Type B pancreatic cell (in vitro differentiated cells): ENCODE measurements at regions not wholly inside any gene's neighbourhood (a gene's known extent, or its start where the extent isn't known, plus 50 kb on each side); places are given as distances from the start of the nearest gene placed in this dataset.
A peak's percentile ranks its signal among the peaks of the same experiment; 100 is the strongest.
"Not testable (repeated sequence)": the region's sequence is repeated elsewhere in the genome, so short reads cannot be mapped to it uniquely, and the experiment has no call there.

Experiments
- DNase-seq: peaks from one replicate; pipeline ENCODE4 v3.0.0; 2021; ENCODE audit warnings: mixed read lengths; ENCODE audit not compliant: unreplicated experiment; ENCODE audit errors: extremely low spot score
- H3K27ac Mint-ChIP-seq: 2 replicates; pipeline ENCODE4 v1.8.0; 2021; ENCODE audit warnings: mild to moderate bottlenecking, mixed read lengths
- H3K27me3 Mint-ChIP-seq: 2 replicates; pipeline ENCODE4 v1.8.0; 2021; ENCODE audit warnings: mixed read lengths
- H3K36me3 Mint-ChIP-seq: 2 replicates; pipeline ENCODE4 v1.8.0; 2021; ENCODE audit warnings: mixed read lengths
- H3K4me1 Mint-ChIP-seq: one replicate; pipeline ENCODE4 v1.8.0; 2021; ENCODE audit warnings: mixed read lengths; ENCODE audit not compliant: unreplicated experiment
- H3K4me3 Mint-ChIP-seq: 2 replicates; pipeline ENCODE4 v1.8.0; 2021; ENCODE audit warnings: mild to moderate bottlenecking, mixed read lengths
- H3K9me3 Mint-ChIP-seq: 2 replicates; pipeline ENCODE4 v1.8.0; 2021; ENCODE audit warnings: mixed read lengths
- CTCF ChIP-seq: fragments of 200-600 bp; sonication (generic); conservative IDR thresholded peaks from 2 replicates; pipeline ENCODE4 v1.5.0; 2021; ENCODE audit warnings: antibody characterized with exemption, mild to moderate bottlenecking

- H3K9me3 Mint-ChIP-seq: no peaks in the 10 kb centered on the region
- TF ChIP-seq CTCF: no peak
- no peak for DNase-seq
- H3K27ac Mint-ChIP-seq: no peak overlapping the region
- H3K4me3 Mint-ChIP-seq: no peak overlapping the region
- no peaks in the 10 kb centered on the region for H3K36me3 Mint-ChIP-seq
- H3K4me1 Mint-ChIP-seq: no peaks in the 10 kb centered on the region
- no peaks in the 10 kb centered on the region for H3K27me3 Mint-ChIP-seq
Observed at GRCh38 chrX:17968367-17968766, 107.3 kb upstream of the RAI2 start.

DNA sequence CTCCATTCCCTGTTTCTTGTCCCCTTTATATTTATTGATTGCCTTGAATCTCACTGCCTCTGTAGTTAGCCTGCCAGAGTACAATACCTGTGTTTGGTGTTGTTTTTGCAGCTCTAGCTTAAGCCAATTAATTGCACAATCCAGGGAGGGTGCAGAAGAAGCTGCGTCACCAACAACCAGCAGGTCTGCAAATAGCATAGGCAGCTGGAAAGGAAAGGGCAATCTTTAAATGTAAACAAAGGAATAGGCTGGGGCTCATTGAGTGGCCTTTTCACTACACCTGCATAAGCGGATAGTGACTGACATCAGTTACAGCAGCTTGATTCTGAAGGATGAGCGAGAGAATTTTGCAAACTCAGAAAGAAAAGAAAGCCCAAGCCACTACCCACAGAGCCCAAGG, 106.8 kb upstream of the RAI2 start:
- DNase-seq: no peak
- TF ChIP-seq CTCF: no peak
- Mint-ChIP-seq H3K27ac (peak overlapping the region; percentile 28), H3K4me1 (no peaks in the 10 kb centered on the region), H3K4me3 (no peak overlapping the region), H3K36me3 (no peaks in the 10 kb centered on the region), H3K9me3 (no peaks in the 10 kb centered on the region), H3K27me3 (no peaks in the 10 kb centered on the region)

DNA sequence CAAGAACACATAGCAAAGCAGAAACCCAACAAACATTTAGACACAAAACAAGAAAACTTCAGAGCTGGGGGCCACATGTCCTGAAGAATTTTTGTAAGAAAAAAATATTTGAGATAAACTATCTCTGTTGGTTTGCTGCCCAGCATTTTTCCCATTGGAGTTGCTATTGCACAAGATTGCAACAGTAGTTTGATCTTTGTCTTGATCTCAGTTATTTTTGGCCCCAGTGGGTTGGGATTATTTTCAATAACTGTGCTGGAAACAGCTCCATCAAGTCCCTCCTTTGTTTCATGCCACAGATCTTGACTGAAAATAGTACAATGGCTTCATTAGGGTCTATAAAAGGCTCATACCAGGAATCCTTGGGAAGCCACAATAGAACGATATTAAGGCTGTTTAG, 103.8 kb upstream of the RAI2 start:
- no peak overlapping the region for H3K27ac Mint-ChIP-seq
- no peaks in the 10 kb centered on the region for H3K27me3 Mint-ChIP-seq
- no peaks in the 10 kb centered on the region for H3K4me1 Mint-ChIP-seq
- H3K4me3 Mint-ChIP-seq: no peak overlapping the region
- no peak for DNase-seq
- no peaks in the 10 kb centered on the region for H3K9me3 Mint-ChIP-seq
- H3K36me3 Mint-ChIP-seq: no peaks in the 10 kb centered on the region
- TF ChIP-seq CTCF: no peak

GRCh38 chrX:17960891-17961290, 99.8 kb upstream of the RAI2 start:
- DNase-seq: no peak
- Mint-ChIP-seq H3K4me3 (no peak overlapping the region), H3K36me3 (no peaks in the 10 kb centered on the region), H3K27ac (no peak overlapping the region), H3K9me3 (no peaks in the 10 kb centered on the region), H3K4me1 (no peaks in the 10 kb centered on the region), H3K27me3 (no peaks in the 10 kb centered on the region)
- TF ChIP-seq CTCF: no peak

DNA sequence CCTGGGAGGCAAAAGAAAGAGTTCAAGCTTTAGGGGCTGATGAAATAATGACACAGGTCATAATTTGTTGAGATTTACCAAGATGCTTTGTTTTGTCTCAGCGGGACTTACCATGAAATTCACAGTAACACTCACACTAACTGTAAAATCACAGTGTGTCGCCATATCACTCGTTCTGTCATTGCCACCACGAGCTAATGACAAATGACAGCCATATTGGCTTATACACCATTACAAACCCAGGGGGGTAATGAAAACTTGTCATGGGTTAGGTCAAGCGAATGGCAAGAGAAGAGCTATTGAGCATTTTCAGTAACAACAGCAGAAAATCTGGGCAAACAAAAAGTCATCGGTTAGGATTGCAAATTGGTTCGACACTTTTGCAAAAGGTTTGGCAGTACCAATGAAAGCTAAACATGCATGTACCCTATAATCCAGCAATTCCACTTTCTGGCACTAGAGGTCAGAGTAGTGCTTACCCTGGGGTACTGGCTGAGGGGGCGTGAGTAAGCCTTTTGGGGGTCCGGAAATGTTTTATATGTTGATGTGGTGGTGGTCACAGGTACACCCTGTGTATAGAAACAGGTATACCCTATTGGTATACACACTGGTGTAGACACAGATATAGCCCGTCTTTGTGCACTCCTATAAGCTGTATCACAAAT, 83.9 kb upstream of the RAI2 start:
- no peak for DNase-seq
- Mint-ChIP-seq H3K27me3 (no peaks in the 10 kb centered on the region), H3K4me3 (no peak overlapping the region), H3K27ac (no peak overlapping the region), H3K4me1 (peaks cover 3% of the 10 kb centered on the region), H3K36me3 (peaks cover 8% of the 10 kb centered on the region), H3K9me3 (peaks cover 3% of the 10 kb centered on the region)
- TF ChIP-seq CTCF: peak; percentile 72

- not testable (repeated sequence) for H3K4me1 Mint-ChIP-seq, DNase-seq, H3K27ac Mint-ChIP-seq, H3K9me3 Mint-ChIP-seq, H3K27me3 Mint-ChIP-seq, H3K36me3 Mint-ChIP-seq, H3K4me3 Mint-ChIP-seq
Observed at GRCh38 chrX:17941171-17941570, 80.1 kb upstream of the RAI2 start.
